ENCODE measurements at regions not wholly inside any gene's neighbourhood (a gene's known extent, or its start where the extent isn't known, plus 50 kb on each side); places are given as distances from the start of the nearest gene placed in this dataset.
"Not testable (repeated sequence)": the region's sequence is repeated elsewhere in the genome, so short reads cannot be mapped to it uniquely, and the experiment has no call there.

DNA sequence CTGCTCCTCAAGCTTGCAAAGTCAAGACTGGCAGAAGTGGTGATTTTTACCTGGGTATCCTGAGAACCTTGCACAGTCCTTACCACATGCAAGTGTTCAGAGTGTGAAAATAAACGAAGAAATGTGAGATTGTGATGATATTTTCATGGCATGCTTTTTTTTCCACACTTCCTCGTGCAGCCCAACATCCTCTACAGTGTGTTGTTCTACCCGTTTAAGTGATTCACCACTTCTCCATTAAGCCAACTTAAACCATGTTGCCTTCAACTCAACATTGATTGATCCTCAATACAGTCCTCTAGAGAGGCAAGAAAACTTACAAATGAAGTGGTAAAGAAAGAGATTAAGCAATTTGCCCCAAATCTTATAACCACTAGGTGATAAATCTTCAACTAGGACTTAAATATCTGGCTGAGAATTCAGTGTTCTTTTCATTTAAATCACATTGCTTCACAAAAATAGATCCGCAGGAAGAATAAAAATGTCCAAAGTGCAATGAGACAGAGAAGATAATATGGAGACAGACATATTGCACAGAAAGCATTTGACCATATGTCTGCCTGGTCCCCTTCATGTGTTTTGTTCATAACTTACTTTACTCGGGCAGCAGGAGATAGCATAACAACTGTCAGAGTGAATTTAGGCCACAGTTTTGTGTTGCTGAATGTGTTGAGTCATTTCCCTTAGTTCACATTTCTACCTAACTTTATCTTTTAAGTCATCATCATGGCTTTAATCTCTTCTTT is 75.8 kb upstream of the PARP8 start:
- not testable (repeated sequence) for DNase-seq (ENCODE audit: low spot score)

DNA sequence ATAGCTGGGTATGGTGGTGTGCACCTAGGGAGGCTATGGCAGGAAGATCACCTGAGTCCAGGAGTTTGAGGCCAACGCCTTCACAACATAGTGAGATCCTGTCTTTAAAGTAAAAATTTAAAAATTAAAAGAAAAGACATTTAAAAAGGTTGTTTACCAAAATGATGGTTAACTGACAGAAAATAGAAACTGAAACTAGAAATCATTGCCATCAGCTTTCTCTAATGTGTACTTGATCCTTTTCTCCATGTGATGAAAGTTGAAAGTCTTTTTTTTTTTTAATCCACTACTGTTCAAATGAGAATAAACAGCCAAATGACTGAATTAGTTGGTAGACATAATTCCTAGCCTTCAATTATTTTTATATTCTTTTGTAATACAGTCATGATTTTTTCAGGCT is 75.1 kb upstream of the PARP8 start:
- DNase-seq (ENCODE audit: low spot score): not testable (repeated sequence)

DNA sequence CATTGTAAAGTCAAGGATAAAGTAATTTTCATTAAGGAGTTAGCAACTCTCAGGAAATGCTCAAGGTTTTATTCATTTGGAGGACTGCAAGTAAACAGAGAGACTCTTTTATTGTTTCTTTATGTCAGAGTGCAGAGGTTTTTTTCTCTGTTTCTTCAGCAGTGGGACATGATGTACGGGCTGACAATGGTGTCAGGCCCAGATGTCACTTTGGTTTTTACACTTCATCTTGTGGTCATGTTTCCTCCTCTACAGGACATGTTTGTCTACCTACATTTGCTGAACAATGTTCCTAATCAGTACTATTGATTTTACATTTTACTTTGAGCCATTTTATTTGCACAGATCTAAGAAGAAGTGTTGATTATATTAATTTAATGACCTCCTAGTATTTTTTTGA is 72.8 kb upstream of the PARP8 start:
- no peak for DNase-seq (ENCODE audit: low spot score)

DNA sequence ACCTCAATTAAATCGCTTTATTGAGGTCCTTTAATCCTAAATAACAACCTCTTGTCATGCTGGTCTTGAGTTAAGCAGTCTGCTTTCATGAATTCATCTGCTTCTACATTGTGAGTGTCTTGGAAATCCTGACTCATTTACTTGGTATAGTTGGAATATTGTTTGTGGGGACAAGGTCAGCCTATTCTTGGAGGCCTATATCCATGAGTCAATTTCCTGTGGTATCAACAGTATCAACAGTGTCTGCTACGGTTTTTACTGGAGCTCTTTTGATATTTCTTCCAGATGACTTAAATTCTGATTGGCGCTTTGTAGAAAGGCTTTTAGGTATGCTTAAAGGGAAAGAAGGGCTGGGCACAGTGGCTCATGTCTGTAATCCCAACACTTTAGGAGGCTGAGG is 71.2 kb upstream of the PARP8 start:
- DNase-seq (ENCODE audit: low spot score): no peak

DNA sequence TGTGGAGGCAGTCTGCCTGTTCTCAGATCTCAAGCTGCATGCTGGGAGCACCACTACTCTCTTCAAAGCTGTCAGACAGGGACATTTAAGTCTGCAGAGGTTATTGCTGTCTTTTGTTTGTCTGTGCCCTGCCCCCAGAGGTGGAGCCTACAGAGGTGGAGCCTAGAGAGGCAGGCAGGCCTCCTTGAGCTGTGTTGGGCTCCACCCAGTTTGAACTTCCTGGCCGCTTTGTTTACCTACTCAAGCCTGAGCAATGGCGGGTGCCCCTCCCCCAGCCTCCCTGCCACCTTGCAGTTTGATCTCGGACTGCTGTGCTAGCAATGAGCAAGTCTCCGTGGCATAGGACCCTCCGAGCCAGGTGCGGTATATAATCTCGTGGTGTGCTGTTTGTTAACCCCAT is 64.9 kb upstream of the PARP8 start:
- not testable (repeated sequence) for DNase-seq (ENCODE audit: low spot score)

DNA sequence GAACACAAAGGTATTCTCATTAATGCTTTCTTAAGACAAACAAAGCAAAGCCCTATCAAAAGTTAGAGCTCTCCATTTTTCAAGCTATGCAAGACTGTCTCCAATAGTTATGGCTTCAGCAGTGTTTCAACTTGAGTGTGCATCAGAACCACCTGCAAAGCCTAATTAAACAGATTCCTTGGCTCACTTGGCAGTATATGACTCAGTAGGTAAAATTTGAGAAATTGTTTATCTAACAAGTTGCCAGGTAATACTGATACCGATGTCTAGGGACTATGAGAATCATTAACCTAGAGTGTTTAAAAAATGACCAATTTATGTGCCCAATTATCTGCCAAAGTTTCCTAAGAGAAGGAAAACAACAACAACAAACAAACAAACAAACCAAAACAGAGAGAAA is 60.3 kb upstream of the PARP8 start:
- DNase-seq (ENCODE audit: low spot score): no peak

DNA sequence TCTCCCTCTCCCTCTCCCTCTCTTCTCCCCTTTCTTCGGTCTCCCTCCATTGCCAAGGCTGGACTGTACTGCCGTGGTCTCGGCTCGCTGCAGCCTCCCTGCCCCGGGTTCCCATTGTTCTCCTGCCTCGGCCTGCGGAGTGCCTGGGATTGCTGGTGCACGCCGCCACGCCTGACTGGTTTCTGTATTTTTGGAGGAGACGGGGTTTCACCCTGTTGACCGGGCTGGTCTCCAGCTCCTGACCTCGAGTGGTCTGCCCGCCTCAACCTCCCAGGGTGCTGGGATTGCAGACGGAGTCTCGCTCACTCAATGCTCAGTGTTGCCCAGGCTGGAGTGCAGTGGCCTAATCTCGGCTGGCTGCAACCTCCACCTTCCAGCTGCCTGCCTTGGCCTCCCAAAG is 59.0 kb upstream of the PARP8 start:
- not testable (repeated sequence) for DNase-seq (ENCODE audit: low spot score)

DNA sequence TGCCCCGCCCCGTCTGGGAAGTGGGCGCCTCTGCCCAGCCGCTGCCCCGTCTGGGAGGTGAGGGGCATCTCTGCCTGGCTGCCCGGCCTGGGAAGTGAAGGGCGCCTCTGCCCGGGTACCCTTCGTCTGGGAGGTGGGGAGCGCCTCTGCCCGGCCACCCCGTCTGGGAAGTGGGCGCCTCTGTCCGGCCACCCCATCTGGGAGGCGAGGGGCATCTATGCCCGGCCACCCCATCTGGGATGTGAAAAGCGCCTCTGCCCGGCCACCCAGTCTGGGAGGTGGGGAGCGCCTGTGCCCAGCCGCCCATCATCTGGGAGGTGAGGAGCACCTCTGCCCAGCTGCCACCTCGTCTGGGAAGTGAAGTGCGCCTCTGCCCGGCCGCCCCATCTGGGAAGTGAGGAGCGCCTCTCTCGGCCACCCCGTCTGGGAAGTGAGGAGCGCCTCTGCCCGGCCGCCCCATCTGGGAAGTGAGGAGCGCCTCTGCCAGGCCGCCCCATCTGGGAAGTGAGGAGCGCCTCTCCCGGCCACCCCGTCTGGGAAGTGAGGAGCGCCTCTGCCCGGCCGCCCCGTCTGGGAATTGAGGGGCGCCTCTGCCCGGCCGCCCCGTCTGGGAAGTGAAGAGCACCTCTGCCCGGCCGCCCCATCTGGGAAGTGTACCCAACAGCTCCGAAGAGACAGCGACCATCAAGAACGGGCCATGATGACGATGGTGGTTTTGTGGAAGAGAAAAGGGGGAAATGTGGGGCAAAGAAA is 58.3 kb upstream of the PARP8 start:
- not testable (repeated sequence) for DNase-seq (ENCODE audit: low spot score)

DNA sequence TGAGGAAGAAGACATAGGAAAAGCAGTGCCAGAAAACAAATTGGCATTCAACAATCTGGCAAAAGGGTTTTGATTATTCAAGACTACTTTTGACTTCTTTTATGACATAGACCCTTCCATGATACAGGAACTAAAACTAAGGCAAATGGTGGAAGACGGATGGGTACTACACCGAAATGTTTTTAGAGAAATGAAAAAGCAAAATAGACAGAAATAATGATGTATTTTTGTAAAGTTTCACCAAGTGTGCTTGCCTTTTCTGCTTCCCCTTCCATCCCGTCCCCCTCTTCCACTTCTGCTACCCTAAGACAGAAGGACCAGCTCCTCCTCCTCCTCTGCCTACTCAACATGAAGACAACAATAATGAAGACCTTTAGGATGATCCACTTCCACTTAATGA is 53.4 kb upstream of the PARP8 start:
- peak; percentile 2 for DNase-seq (ENCODE audit: low spot score)
